ENCODE measurements at regions not wholly inside any gene's neighbourhood (a gene's known extent, or its start where the extent isn't known, plus 50 kb on each side); places are given as distances from the start of the nearest gene placed in this dataset.

- TF ChIP-seq CTCF (IDR thresholded peaks at IDR 0.05) (no peak), REST (IDR thresholded peaks at IDR 0.05; ENCODE audit: insufficient read depth in 1 of 2, low read depth in 2 of 2, low read length in 1 of 2) (no peak), POLR2AphosphoS5 (IDR thresholded peaks at IDR 0.05; ENCODE audit: low read depth, low read length) (no peak), SIN3A (IDR thresholded peaks at IDR 0.05; ENCODE audit: borderline replicate concordance, insufficient read depth, low read depth, low read length) (no peak)
These were observed 88.9 kb upstream of the FOXP4 start for GRCh38 chr6:41457303-41457670.

All from Panc1 (cell line).